ENCODE measurements at regions not wholly inside any gene's neighbourhood (a gene's known extent, or its start where the extent isn't known, plus 50 kb on each side); places are given as distances from the start of the nearest gene placed in this dataset.
"Not testable (repeated sequence)": the region's sequence is repeated elsewhere in the genome, so short reads cannot be mapped to it uniquely, and the experiment has no call there.

DNA sequence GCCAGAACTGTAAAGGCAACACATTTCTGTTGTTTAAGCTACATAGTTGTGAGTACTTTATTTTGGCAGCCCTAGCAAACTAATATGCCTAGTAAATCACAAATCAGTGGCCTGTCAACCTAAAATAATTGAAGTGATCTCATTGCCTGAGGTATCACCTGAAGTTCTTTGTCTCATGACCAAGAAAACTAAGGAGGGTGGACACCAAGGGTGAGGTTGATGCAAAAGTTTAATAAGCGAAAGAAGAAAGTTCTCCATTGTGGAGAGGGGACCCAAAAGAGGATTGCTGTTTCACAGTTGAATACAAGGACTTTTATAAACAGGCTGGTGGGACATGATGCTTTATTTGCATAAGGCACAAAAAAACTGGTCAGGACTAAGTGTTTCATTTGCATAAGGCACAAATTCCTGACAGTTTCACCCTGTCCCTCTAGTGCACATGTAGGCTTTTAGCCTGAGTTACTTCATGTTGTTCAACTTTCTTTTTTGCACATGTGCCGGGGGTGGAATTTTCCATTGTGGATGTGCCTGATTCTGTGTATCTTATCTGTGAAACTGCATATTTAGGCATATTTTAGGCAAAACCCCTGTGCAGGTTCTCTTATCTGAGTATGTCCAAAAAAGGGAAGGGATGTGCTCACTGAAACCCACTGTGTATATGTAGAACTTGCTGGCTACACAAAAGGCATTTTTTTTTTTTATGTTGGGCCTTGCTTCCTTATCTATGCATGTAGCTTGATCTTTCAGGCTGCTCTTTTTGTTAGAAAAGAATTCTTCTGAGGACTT is 108.6 kb upstream of the RAI14 start:
- Mint-ChIP-seq H3K4me1 (no peaks in the 10 kb centered on the region), H3K36me3 (no peaks in the 10 kb centered on the region), H3K27me3 (peaks cover 4% of the 10 kb centered on the region), H3K4me3 (no peak overlapping the region), H3K27ac (no peak overlapping the region), H3K9me3 (peaks cover 6% of the 10 kb centered on the region)
- CTCF ChIA-PET: interaction anchor here (1.1 kb wide), 1 partner anchor 320 kb away, joined by 3 read pairs; no protein-coding TSS in a partner anchor
- no peak for DNase-seq

DNA sequence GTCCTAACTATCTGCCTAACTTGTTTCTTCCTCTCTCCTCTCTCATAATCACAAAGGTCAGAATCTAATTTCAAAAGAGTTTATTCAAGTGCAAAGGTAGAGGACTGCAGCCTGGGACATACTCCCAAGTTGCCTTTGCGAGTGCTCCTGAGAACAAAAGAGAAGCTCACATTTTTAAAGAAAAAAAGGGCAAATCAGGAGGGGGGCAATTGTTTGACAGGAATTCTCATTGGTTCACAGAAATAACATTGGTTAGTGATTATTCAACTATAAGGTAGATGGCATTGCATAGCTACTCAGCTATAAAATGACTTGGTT is 108.1 kb upstream of the RAI14 start:
- CTCF ChIA-PET: interaction anchor here (1.1 kb wide), 1 partner anchor 319 kb away, joined by 3 read pairs; no protein-coding TSS in a partner anchor
- H3K27ac Mint-ChIP-seq: no peak overlapping the region
- no peak for DNase-seq
- H3K4me3 Mint-ChIP-seq: no peak overlapping the region
- H3K9me3 Mint-ChIP-seq: peaks cover 6% of the 10 kb centered on the region
- H3K36me3 Mint-ChIP-seq: no peaks in the 10 kb centered on the region
- H3K27me3 Mint-ChIP-seq: peaks cover 7% of the 10 kb centered on the region
- H3K4me1 Mint-ChIP-seq: no peaks in the 10 kb centered on the region

DNA sequence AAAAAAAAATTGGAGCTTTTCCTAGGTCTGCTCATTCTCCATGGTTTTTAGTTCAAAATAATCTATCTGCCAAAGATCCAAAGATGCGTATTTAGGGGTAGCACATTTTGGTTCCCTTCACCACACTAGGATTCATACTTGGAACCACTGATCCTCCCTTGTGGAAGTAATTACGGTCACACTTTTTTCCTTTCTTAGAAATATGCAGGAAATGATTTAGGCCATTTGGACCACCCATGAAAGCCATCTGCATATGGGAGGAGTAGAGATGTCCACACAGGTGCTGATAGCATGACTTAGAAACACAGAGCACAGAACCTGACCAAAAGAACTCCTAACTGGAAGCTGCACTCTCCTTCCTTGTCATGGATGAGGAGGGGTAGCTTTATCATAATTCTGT is 105.9 kb upstream of the RAI14 start:
- no peaks in the 10 kb centered on the region for H3K4me1 Mint-ChIP-seq
- H3K27me3 Mint-ChIP-seq: peaks cover 9% of the 10 kb centered on the region
- no peak for DNase-seq
- no peaks in the 10 kb centered on the region for H3K36me3 Mint-ChIP-seq
- H3K4me3 Mint-ChIP-seq: no peak overlapping the region
- CTCF ChIA-PET: interaction anchor here (1.0 kb wide), 1 partner anchor 453 kb away, joined by 3 read pairs; no protein-coding TSS in a partner anchor
- no peak overlapping the region for H3K27ac Mint-ChIP-seq
- peaks cover 4% of the 10 kb centered on the region for H3K9me3 Mint-ChIP-seq

DNA sequence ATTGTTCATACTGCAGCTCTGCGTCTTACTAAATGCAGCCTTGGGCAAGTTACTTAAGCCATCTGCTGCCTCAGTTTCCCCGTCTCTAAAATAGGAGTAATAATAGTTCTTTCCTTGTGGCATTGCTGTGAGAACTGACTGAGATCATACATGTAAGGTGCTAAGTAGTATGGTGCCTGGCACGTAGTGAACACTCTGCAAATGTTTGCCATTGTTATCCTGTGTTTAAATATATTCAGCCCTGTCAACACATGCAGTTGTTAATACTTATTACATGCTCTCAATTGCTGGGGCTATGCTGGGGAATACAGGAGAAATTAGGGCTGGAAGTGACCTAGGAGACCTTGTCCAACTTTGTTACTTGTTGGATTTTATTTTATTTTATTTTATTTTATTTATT is 105.2 kb upstream of the RAI14 start:
- Mint-ChIP-seq H3K36me3 (no peaks in the 10 kb centered on the region), H3K27me3 (peaks cover 9% of the 10 kb centered on the region), H3K27ac (no peak overlapping the region), H3K9me3 (peaks cover 4% of the 10 kb centered on the region), H3K4me3 (no peak overlapping the region), H3K4me1 (no peaks in the 10 kb centered on the region)
- CTCF ChIA-PET: interaction anchor here (1.0 kb wide), 1 partner anchor 453 kb away, joined by 3 read pairs; no protein-coding TSS in a partner anchor
- no peak for DNase-seq

DNA sequence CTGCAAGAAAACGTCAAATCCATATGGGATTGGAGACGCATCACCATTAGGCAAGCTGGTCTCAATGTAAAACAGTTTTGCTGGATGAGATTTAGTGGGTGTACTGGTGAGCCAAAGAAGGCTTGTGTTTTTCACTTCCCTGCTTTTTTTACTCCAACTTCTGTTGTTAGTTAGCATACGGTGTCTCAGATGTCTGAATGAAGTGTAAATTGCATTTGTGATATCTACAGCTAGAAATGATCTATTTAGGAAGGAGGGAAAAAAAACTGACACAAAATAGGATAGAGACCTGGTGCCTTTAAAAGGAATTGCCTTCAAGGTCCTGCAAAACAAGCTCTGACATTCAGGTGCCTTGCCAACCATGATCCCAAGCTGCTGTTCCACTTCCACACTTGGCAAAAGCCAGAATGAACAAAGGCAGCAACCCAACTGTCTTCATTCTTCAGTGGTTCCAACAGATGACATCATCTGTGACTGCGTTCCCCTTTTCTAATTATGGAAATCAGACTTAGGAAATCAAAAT is 104.2 kb upstream of the RAI14 start:
- peaks cover 3% of the 10 kb centered on the region for H3K9me3 Mint-ChIP-seq
- peaks cover 9% of the 10 kb centered on the region for H3K27me3 Mint-ChIP-seq
- H3K27ac Mint-ChIP-seq: no peak overlapping the region
- no peaks in the 10 kb centered on the region for H3K36me3 Mint-ChIP-seq
- DNase-seq: no peak
- CTCF ChIA-PET: no interaction called here
- H3K4me3 Mint-ChIP-seq: no peak overlapping the region
- no peaks in the 10 kb centered on the region for H3K4me1 Mint-ChIP-seq

DNA sequence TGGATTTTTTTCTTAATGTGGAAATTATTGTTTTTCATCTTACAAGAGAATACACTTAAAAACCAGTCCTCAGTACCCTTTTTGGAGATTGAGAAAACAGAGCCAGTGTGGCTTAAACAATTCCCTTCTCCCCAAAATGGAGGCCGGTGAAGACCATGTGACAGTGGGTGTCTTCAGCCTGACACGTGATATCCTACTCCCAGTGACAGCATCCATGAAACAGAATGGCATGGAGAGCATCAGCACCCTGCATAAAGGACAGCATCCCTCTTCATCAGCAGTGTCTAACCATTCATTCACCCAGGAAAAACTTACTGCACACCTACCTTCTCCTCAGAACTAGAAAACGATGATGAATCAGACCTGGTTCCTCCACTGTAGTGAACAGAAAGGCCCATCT is 103.4 kb upstream of the RAI14 start:
- H3K9me3 Mint-ChIP-seq: no peaks in the 10 kb centered on the region
- H3K4me1 Mint-ChIP-seq: no peaks in the 10 kb centered on the region
- no peak for DNase-seq
- CTCF ChIA-PET: no interaction called here
- peaks cover 9% of the 10 kb centered on the region for H3K27me3 Mint-ChIP-seq
- no peak overlapping the region for H3K27ac Mint-ChIP-seq
- no peaks in the 10 kb centered on the region for H3K36me3 Mint-ChIP-seq
- H3K4me3 Mint-ChIP-seq: no peak overlapping the region

DNA sequence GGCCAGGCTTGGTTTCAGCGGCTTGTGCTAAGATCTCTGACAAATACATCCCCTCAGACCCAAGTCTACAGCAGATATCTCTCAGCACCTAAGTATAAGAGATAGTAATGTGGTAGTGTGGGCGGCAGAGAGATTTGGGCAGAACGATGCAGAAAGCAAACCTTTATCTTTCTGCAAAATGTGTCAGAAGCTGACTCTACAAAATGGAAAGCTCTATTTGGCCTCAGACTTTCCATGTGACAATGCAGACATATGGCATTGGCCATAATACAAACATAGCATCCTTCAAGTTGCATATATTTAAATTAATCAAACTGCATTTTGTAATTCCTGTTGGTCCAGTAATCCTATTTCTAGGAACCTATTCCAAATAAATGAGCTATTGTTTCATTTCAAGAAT is 102.5 kb upstream of the RAI14 start:
- Mint-ChIP-seq H3K27ac (no peak overlapping the region), H3K36me3 (no peaks in the 10 kb centered on the region), H3K4me1 (no peaks in the 10 kb centered on the region), H3K27me3 (peaks cover 13% of the 10 kb centered on the region), H3K4me3 (no peak overlapping the region), H3K9me3 (no peaks in the 10 kb centered on the region)
- no peak for DNase-seq
- CTCF ChIA-PET: no interaction called here

DNA sequence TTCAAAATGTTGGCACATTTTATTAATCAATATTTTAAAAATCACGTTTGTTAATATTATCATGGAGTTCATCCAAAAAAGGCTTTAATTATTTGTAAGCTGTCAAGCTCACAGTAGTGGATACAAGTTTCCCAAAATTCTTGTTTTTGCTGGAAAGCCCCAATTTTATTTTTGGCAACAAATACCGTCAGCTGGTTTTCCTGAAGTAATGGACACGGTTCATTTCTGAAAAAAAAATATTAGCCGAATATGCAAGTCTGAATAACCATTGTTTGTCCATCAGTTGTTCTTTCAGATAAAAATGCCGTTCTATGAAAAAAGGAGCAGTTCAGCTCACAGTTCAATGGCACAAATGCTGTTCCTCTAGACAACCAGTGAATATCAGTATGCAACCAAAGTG is 101.5 kb upstream of the RAI14 start:
- Mint-ChIP-seq H3K4me3 (no peak overlapping the region), H3K27ac (no peak overlapping the region), H3K27me3 (peaks cover 9% of the 10 kb centered on the region), H3K9me3 (no peaks in the 10 kb centered on the region), H3K36me3 (no peaks in the 10 kb centered on the region), H3K4me1 (no peaks in the 10 kb centered on the region)
- CTCF ChIA-PET: no interaction called here
- no peak for DNase-seq

DNA sequence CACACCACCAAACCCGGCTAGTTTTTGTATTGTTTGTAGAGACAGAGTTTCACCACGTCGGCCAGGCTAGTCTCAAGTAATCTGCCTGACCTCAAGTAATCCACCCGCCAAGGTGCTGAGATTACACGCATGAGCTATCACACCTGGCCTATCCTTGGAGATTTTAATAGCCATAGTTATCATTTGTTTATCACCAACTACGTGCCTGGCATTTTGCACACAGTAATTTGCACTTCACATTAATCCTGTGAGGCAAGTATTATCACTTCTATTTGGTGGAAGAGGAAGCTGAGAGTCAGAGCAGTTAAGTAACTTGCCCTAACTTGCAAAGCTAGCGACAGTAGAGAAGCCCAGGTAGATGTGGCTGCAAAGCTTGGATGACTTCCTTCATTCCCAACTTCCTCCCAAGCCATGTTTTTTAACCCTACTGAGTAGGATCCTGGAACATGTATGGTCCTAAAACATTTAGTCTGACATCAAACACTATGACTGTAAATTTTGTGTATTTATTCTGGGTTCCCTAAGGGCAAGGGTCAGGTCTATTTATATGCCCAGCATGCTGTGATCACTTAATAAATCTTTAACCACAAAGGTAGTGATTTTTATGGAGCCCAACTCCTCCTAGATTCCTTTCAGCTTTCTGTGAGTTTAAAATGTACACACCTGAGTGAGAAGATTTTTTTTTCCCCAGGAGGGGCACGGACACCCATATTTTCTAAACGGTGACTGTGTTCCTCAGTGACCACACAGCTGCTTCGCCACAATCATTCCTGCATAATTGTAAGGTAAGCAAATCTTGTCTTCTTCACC is 100.2 kb upstream of the RAI14 start:
- peaks cover 9% of the 10 kb centered on the region for H3K27me3 Mint-ChIP-seq

DNA sequence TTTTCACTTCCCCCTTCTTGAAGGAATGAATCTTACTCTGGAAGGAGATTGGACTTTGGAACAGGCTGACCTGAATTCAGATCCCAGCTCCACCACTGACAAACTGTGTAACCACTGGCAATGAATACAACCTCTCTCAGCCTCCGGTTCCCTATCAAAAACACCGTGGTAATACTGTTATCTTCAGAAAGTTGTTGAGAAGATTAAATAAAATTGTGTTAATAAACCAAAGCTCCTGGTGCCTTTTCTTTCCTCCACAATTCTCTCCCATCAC is 99.7 kb upstream of the RAI14 start:
- CTCF ChIA-PET: no interaction called here
- Mint-ChIP-seq H3K4me1 (no peaks in the 10 kb centered on the region), H3K27me3 (peaks cover 9% of the 10 kb centered on the region)

More for the DNA sequence above, 100.2 kb upstream of the RAI14 start:
- Mint-ChIP-seq H3K4me3 (no peak overlapping the region), H3K36me3 (no peaks in the 10 kb centered on the region), H3K9me3 (no peaks in the 10 kb centered on the region), H3K27ac (no peak overlapping the region), H3K4me1 (no peaks in the 10 kb centered on the region)
- no peak for DNase-seq
- CTCF ChIA-PET: interaction anchor here (1.2 kb wide), 1 partner anchor 82 kb away, joined by 3 read pairs; no protein-coding TSS in a partner anchor

DNA sequence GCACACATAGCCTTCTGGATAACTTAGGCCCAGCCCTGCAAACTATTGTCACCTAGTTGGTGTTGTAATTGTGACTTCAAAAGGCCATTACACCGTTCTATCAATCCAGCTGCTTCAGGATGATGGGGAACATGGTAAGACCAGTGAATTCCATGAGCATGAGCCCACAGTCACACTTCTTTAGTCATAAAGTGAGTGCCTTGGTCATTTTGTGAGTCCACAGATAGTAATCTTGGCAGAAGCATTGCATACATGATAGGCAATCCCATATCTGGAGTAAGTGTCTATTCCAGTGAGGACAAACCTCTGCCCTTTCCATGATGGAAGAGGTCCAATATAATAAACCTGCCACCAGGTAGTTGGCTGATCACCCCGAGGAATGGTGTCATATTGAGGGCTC is 94.5 kb upstream of the RAI14 start:
- H3K9me3 Mint-ChIP-seq, H3K4me3 Mint-ChIP-seq, H3K27ac Mint-ChIP-seq, H3K4me1 Mint-ChIP-seq, H3K27me3 Mint-ChIP-seq, CTCF ChIA-PET, DNase-seq, H3K36me3 Mint-ChIP-seq: not testable (repeated sequence)

More for the DNA sequence above, 99.7 kb upstream of the RAI14 start:
- H3K9me3 Mint-ChIP-seq: no peaks in the 10 kb centered on the region
- no peak overlapping the region for H3K27ac Mint-ChIP-seq
- no peak for DNase-seq
- H3K36me3 Mint-ChIP-seq: no peaks in the 10 kb centered on the region
- H3K4me3 Mint-ChIP-seq: no peak overlapping the region

DNA sequence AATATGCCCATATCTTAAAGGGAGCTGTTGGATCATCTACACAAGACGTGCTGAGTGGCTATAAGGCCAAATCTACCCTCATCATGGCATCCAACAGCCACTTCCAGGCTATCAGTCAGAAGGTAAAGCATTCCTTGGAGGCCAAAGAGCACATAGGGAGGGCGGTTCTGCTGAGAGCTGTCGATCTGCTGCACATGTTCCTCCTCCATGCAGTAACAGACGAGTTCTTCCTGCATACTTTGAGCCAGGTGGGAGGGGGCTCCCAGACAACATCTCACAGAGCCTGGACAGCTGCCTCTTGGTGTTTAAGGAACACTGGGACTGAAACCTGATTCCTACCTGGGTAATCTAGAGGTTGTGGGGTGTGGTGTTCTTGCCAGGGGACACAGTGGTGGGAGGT is 93.3 kb upstream of the RAI14 start:
- H3K27ac Mint-ChIP-seq: no peak overlapping the region
- no peaks in the 10 kb centered on the region for H3K36me3 Mint-ChIP-seq
- no peaks in the 10 kb centered on the region for H3K4me1 Mint-ChIP-seq
- H3K27me3 Mint-ChIP-seq: peaks cover 4% of the 10 kb centered on the region
- CTCF ChIA-PET: no interaction called here
- H3K4me3 Mint-ChIP-seq: no peak overlapping the region
- H3K9me3 Mint-ChIP-seq: no peaks in the 10 kb centered on the region
- DNase-seq: no peak

DNA sequence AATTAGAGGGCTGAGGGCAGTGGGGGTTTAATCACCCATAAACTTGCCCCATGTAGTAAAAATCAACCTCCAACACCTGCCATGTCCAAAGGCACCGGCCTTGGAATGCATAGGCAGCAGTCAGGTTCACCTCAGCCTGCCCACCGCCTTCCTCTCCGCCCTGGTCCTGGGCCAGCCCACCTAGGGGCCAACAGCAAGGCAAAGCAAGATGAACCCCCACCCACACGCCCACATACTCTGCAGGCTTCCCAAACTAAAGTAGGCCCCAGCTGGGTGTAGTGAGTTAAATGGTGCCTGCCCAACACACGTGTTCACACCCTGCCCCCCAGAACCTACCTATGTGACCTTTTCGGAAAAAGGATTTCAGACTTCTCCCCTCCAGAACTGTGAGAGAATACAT is 92.9 kb upstream of the RAI14 start:
- H3K9me3 Mint-ChIP-seq: no peaks in the 10 kb centered on the region
- peaks cover 2% of the 10 kb centered on the region for H3K27me3 Mint-ChIP-seq
- no peak overlapping the region for H3K27ac Mint-ChIP-seq
- H3K4me3 Mint-ChIP-seq: no peak overlapping the region
- CTCF ChIA-PET: no interaction called here
- no peak for DNase-seq
- H3K4me1 Mint-ChIP-seq: no peaks in the 10 kb centered on the region
- H3K36me3 Mint-ChIP-seq: no peaks in the 10 kb centered on the region

DNA sequence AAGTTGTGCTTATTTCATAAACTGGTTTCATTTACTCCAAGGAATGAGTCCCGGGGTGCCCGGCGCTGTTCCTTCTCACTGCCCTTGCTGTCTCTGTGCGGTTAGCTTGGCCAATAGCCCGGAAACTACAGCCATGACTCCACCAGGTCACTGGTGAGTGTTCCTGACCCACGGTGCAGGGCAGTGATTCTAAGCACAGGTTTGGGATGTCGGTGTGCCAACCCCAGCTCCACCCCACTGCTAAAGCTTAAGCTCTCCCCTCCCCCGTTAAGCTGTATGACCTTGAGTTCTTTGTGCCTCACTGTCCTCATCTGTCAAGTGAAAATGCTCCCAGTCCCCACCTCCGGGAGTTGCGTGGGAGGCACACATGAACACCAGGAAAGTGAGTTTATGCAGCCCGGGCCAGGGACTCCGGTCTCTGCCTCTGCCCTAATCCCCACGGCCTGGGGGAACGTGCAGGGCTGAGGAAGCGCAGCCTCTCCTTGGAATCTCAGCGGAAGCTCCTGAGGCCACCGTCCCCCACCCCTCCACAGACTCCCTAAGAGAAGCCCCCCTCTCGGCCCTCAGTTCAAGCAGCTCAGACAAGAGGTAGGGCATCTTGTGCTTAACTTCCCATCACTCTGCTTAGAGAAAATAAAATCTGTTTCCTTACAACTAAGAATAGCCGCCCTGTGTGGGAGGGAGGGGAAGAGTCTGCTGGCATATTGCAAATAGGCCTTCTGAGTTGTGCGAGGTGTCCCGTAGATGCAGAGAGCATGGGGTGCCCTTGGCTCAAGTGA is 92.0 kb upstream of the RAI14 start:
- Mint-ChIP-seq H3K4me1 (no peaks in the 10 kb centered on the region), H3K27me3 (no peaks in the 10 kb centered on the region), H3K9me3 (no peaks in the 10 kb centered on the region), H3K36me3 (no peaks in the 10 kb centered on the region), H3K4me3 (no peak overlapping the region), H3K27ac (no peak overlapping the region)
- CTCF ChIA-PET: no interaction called here
- DNase-seq: no peak
